ENCODE measurements at regions not wholly inside any gene's neighbourhood (a gene's known extent, or its start where the extent isn't known, plus 50 kb on each side); places are given as distances from the start of the nearest gene placed in this dataset.

GRCh38 chr6:62982951-62983350 is 228.3 kb upstream of the FKBP1C start:
- TF ChIP-seq CTCF (conservative IDR thresholded peaks at IDR 0.05) (no peak), ZFX (IDR thresholded peaks at IDR 0.05) (no peak)

Data from C4-2B (cell line).